Brain microvascular endothelial cell (primary cell): ENCODE measurements at regions not wholly inside any gene's neighbourhood (a gene's known extent, or its start where the extent isn't known, plus 50 kb on each side); places are given as distances from the start of the nearest gene placed in this dataset.
"Not testable (repeated sequence)": the region's sequence is repeated elsewhere in the genome, so short reads cannot be mapped to it uniquely, and the experiment has no call there.

Source experiments
- DNase-seq: peaks from one replicate; pipeline ENCODE4 v3.0.0-alpha.2; 2020
- H3K27ac ChIP-seq: fragments of 250-450 bp; sonication (Bioruptor Pico); 2 replicates; pipeline ENCODE4 v1.5.1; 2020; ENCODE audit warnings: mild to moderate bottlenecking, moderate library complexity
- H3K27me3 ChIP-seq: fragments of 250-450 bp; sonication (Bioruptor Pico); replicated peaks from 2 replicates; pipeline ENCODE4 v1.5.1; 2020; ENCODE audit warnings: mild to moderate bottlenecking
- H3K36me3 ChIP-seq: fragments of 250-450 bp; sonication (Bioruptor Pico); replicated peaks from 2 replicates; pipeline ENCODE4 v1.5.1; 2020; ENCODE audit warnings: mild to moderate bottlenecking
- H3K4me3 ChIP-seq: 2 replicates; pipeline ENCODE4 v1.5.1; 2011; ENCODE audit warnings: low read depth, mild to moderate bottlenecking, control low read depth, low read length, moderate library complexity
- CTCF ChIP-seq: IDR thresholded peaks from 2 replicates; pipeline ENCODE4 v1.5.1; 2011; ENCODE audit warnings: low read depth, mild to moderate bottlenecking, moderate library complexity, low read length, control low read depth, inconsistent platforms; ENCODE audit errors: missing control alignments
- in situ Hi-C: cut with HindIII; loops from 2 replicates; pipeline ENCODE4 v1.10.0; 2017; ENCODE audit warnings: low sequenced_read_pairs, low pct_ligation_motif_present

DNA sequence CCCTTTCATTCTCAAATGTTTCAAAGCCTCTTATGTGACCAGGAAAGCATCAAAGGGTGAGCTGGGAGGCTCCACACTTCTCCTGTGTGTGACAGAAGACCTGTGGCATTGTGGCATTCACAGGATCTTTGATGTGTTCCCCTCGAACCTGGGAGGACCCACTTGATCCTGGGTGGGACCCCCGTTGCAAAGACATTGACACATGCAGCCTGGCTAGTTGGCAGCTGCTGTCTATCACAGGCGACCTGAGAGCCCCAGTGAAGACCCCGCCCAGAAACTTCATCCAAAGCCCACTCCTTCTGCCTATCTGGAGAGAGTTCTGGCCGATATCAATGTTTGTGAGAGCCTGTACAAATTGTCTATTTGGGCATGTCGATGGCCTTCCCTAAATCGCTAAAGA, 140.4 kb upstream of the ATP2B2 start:
- Histone ChIP-seq H3K4me3 (no peak overlapping the region), H3K36me3 (no peaks in the 10 kb centered on the region), H3K27ac (no peak overlapping the region), H3K27me3 (no peaks in the 10 kb centered on the region)
- in situ Hi-C loops = no loop called here
- no peak for TF ChIP-seq CTCF
- no peak for DNase-seq

DNA sequence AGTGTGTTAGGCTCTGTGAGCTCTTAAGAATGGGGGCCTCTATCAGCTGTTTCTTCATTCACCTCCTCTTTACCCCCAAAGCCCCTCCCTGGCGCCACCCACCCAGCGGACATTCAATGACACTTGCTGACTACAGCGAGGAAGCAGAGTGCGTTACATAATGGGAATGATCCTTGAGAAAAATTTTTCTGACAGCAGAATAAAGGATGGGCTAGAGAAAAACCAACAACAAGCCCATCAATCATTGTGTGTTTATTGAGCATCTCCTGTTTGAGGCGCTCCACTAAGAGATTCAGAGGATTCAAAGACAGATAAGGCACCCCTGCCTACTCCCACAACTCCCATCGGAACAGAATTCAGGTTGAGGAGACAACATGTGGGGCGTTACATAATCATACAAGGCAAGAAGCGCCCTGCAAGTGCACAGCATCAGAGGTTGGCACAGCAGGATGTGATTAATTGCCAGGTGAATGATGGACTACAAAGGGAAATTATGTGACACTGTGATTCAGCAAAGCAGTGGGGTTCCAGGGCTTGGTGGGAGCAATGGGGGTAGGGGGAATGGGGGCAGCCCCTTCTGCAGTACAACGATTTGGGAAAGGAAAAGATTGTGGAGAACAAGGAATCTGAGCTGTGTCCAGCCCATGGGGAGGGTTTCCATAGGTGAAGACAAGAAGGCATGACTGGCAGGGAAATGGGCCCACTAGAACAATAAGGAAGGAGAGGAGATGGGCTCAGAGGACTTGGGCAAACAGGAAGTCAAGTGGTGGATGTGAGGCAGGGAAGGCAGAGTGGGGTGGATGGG, 141.3 kb upstream of the ATP2B2 start:
- Histone ChIP-seq H3K27me3 (no peaks in the 10 kb centered on the region), H3K27ac (no peak overlapping the region), H3K4me3 (no peak overlapping the region), H3K36me3 (no peaks in the 10 kb centered on the region)
- in situ Hi-C loops = no loop called here
- no peak for TF ChIP-seq CTCF
- DNase-seq = no peak

- Histone ChIP-seq H3K36me3 (no peaks in the 10 kb centered on the region), H3K27me3 (no peaks in the 10 kb centered on the region), H3K27ac (no peak overlapping the region), H3K4me3 (no peak overlapping the region)
- no peak for DNase-seq
- TF ChIP-seq CTCF = no peak
- in situ Hi-C loops = no loop called here
Observed at GRCh38 chr3:10647376-10647775, 142.0 kb upstream of the ATP2B2 start.

- TF ChIP-seq CTCF = no peak
- no peak overlapping the region for H3K4me3 ChIP-seq
- in situ Hi-C loops = no loop called here
- no peak for DNase-seq
- no peak overlapping the region for H3K27ac ChIP-seq
- no peaks in the 10 kb centered on the region for H3K36me3 ChIP-seq
- H3K27me3 ChIP-seq = no peaks in the 10 kb centered on the region
Observed at GRCh38 chr3:10648181-10648580, 142.8 kb upstream of the ATP2B2 start.

GRCh38 chr3:10649463-10649862, 144.1 kb upstream of the ATP2B2 start:
- H3K4me3 ChIP-seq = not testable (repeated sequence)

GRCh38 chr3:10651506-10651905, 146.1 kb upstream of the ATP2B2 start:
- Histone ChIP-seq H3K36me3 (no peaks in the 10 kb centered on the region), H3K27me3 (no peaks in the 10 kb centered on the region), H3K27ac (no peak overlapping the region), H3K4me3 (no peak overlapping the region)
- DNase-seq = no peak
- TF ChIP-seq CTCF = no peak
- in situ Hi-C loops = no loop called here

More at GRCh38 chr3:10649463-10649862, 144.1 kb upstream of the ATP2B2 start:
- in situ Hi-C loops, DNase-seq, H3K27me3 ChIP-seq, H3K36me3 ChIP-seq, H3K27ac ChIP-seq: not testable (repeated sequence)
